ENCODE measurements at regions not wholly inside any gene's neighbourhood (a gene's known extent, or its start where the extent isn't known, plus 50 kb on each side); places are given as distances from the start of the nearest gene placed in this dataset.

DNA sequence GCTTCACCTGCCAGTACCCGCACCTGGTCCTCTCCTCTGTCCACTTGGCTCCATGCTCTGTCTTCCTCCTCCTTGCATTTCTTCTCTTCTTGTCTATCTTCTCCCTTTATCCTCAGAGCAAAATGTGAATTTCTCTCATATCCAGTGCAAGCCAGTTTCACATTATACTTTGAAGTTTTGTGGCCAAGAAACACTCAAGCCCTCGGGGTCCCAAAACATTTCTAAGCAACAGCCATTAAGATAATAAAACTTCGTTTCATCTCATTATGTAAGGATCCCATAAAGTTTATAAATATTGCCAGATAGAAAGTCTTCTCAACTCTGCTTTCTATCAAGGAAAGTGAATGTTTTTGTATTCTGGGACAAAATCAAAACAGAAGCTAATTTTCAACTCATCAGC is 178.8 kb downstream of the SNX18 start:
- TF ChIP-seq, protein P1, sequence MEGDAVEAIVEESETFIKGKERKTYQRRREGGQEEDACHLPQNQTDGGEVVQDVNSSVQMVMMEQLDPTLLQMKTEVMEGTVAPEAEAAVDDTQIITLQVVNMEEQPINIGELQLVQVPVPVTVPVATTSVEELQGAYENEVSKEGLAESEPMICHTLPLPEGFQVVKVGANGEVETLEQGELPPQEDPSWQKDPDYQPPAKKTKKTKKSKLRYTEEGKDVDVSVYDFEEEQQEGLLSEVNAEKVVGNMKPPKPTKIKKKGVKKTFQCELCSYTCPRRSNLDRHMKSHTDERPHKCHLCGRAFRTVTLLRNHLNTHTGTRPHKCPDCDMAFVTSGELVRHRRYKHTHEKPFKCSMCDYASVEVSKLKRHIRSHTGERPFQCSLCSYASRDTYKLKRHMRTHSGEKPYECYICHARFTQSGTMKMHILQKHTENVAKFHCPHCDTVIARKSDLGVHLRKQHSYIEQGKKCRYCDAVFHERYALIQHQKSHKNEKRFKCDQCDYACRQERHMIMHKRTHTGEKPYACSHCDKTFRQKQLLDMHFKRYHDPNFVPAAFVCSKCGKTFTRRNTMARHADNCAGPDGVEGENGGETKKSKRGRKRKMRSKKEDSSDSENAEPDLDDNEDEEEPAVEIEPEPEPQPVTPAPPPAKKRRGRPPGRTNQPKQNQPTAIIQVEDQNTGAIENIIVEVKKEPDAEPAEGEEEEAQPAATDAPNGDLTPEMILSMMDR (IDR thresholded peaks at IDR 0.05 in 4 of 5, conservative IDR thresholded peaks at IDR 0.05 in 1 of 5): no peak
- no peak for TF ChIP-seq POLR2A (IDR thresholded peaks at IDR 0.05)
- Histone ChIP-seq H3K27ac (no peak overlapping the region), H3K4me1 (peaks cover 0 to 4% of the 10 kb centered on the region in 2 donors), H3K27me3 (no peaks in the 10 kb centered on the region), H3K36me3 (no peaks in the 10 kb centered on the region), H3K4me3 (no peak overlapping the region), H3K9me3 (no peaks in the 10 kb centered on the region)
- intact Hi-C loops (cut with DNase I; ENCODE audit: low total_unique reads): no loop called here
- in situ Hi-C loops (cut with MboI; ENCODE audit: low sequenced_read_pairs in 4 of 4): loop anchor here in 1 of 4 donors (25.0 kb wide), 1 partner anchor 91 kb away; no protein-coding TSS in a partner anchor
- DNase-seq (no peak), ATAC-seq (no peak)

- Histone ChIP-seq H3K36me3 (no peaks in the 10 kb centered on the region), H3K27me3 (no peaks in the 10 kb centered on the region), H3K4me3 (no peak overlapping the region), H3K4me1 (no peaks in the 10 kb centered on the region), H3K9me3 (no peaks in the 10 kb centered on the region), H3K27ac (no peak overlapping the region)
- TF ChIP-seq POLR2A (IDR thresholded peaks at IDR 0.05): no peak
- TF ChIP-seq, protein P1 (IDR thresholded peaks at IDR 0.05 in 4 of 5, conservative IDR thresholded peaks at IDR 0.05 in 1 of 5): no peak
- ATAC-seq (no peak), DNase-seq (no peak)
- intact Hi-C loops (cut with DNase I; ENCODE audit: low total_unique reads): no loop called here
- in situ Hi-C loops (cut with MboI; ENCODE audit: low sequenced_read_pairs in 4 of 4): loop anchor here in 1 of 4 donors (25.0 kb wide), 1 partner anchor 92 kb away; no protein-coding TSS in a partner anchor
These were observed 177.8 kb downstream of the SNX18 start for GRCh38 chr5:54695198-54695966.

GRCh38 chr5:54693936-54694657 is 176.5 kb downstream of the SNX18 start:
- Histone ChIP-seq H3K9me3 (no peaks in the 10 kb centered on the region), H3K4me3 (no peak overlapping the region), H3K36me3 (no peaks in the 10 kb centered on the region), H3K27me3 (no peaks in the 10 kb centered on the region), H3K4me1 (no peaks in the 10 kb centered on the region), H3K27ac (no peak overlapping the region)
- in situ Hi-C loops (cut with MboI; ENCODE audit: low sequenced_read_pairs in 4 of 4) (loop anchor here in 1 of 4 donors (25.0 kb wide), 1 partner anchor 93 kb away; no protein-coding TSS in a partner anchor), intact Hi-C loops (cut with DNase I; ENCODE audit: low total_unique reads) (no loop called here)
- TF ChIP-seq, protein P1 (IDR thresholded peaks at IDR 0.05 in 4 of 5, conservative IDR thresholded peaks at IDR 0.05 in 1 of 5): no peak
- TF ChIP-seq POLR2A (IDR thresholded peaks at IDR 0.05): no peak
- ATAC-seq (no peak), DNase-seq (no peak)

DNA sequence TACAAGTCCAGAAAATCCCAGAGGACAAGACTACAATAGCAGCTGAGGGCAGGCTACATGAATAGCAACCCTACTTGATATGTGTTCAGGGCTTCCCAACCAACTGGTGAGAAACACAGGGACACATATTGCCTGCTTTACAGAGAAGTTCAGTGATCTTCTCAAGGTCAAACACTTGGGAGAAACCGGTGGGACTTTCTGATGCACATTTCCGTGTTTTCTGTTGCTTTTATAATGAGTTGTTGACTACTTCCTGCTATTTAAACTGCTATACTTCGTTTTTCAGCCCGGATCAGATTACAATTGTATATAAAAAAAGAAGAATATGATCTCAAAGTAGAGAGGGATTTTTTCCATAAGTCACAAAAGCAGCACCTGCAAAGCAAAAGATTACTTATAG is 175.1 kb downstream of the SNX18 start:
- Histone ChIP-seq H3K4me1 (no peaks in the 10 kb centered on the region), H3K36me3 (no peaks in the 10 kb centered on the region), H3K27me3 (no peaks in the 10 kb centered on the region), H3K4me3 (no peak overlapping the region), H3K27ac (no peak overlapping the region), H3K9me3 (no peaks in the 10 kb centered on the region)
- DNase-seq (no peak), ATAC-seq (no peak)
- in situ Hi-C loops (cut with MboI; ENCODE audit: low sequenced_read_pairs in 4 of 4): loop anchor here in 1 of 4 donors (25.0 kb wide), 1 partner anchor 95 kb away; no protein-coding TSS in a partner anchor
- TF ChIP-seq, protein P1 (IDR thresholded peaks at IDR 0.05 in 4 of 5, conservative IDR thresholded peaks at IDR 0.05 in 1 of 5): no peak
- TF ChIP-seq POLR2A (IDR thresholded peaks at IDR 0.05): no peak
- intact Hi-C loops (cut with DNase I; ENCODE audit: low total_unique reads): no loop called here
